Endothelial cell of umbilical vein (primary cell): ENCODE measurements at regions not wholly inside any gene's neighbourhood (a gene's known extent, or its start where the extent isn't known, plus 50 kb on each side); places are given as distances from the start of the nearest gene placed in this dataset.

Experiments
- BruUV-seq: library from RNA; stranded (reverse); fragments of 400-500 nt; replicated peaks from 2 replicates; lab custom pipeline; 2021; lab: Mats Ljungman, UMichigan
- CTCF ChIA-PET: fragments of 300-600, 350-600 bp; sonication (Branson Sonifier 250); formaldehyde crosslinking; loops from one replicate; lab custom pipeline; 2021; ENCODE audit warnings: antibody characterized with exemption, inconsistent platforms; lab: Charles Lee
- POLR2A ChIA-PET: fragments of 300-600, 350-600 bp; sonication (Branson Sonifier 250); formaldehyde crosslinking; loops from one replicate; lab custom pipeline; 2021; ENCODE audit warnings: antibody characterized with exemption, inconsistent platforms; lab: Charles Lee
- DNase-seq: peaks from one replicate; pipeline ENCODE4 v3.0.0-alpha.2; 2011; ENCODE audit warnings: low read depth, low spot score
- FAIRE-seq: peaks from 2 replicates; lab custom pipeline; 2011; peaks lifted over from hg19 to GRCh38; lab: Jason Lieb, UNC
- H2AFZ ChIP-seq: 2 replicates; pipeline ENCODE4 v1.6.0; 2012; ENCODE audit warnings: low read depth, low read length, control low read depth, inconsistent platforms
- H3K27ac ChIP-seq: 2 replicates; pipeline ENCODE4 v1.5.1; 2011; ENCODE audit warnings: low read depth, mild to moderate bottlenecking, control low read depth, low read length, moderate library complexity; ENCODE audit not compliant: insufficient read depth
- H3K27me3 ChIP-seq, 2 experiments: 2 replicates each; pipeline versions ENCODE4 v1.6.0 to v1.6.1; 2011; ENCODE audit warnings: low read length in 2 of 2, mixed read lengths in 1 of 2; ENCODE audit not compliant: control insufficient read depth in 2 of 2, insufficient read depth in 2 of 2
- H3K36me3 ChIP-seq, 2 experiments: 2 replicates in 1 of 2; 3 replicates in 1 of 2; pipeline ENCODE4 v1.5.1; 2011; ENCODE audit warnings: low read length in 2 of 2, mild to moderate bottlenecking in 1 of 2, moderate library complexity in 1 of 2; ENCODE audit not compliant: control insufficient read depth in 2 of 2, insufficient read depth in 2 of 2; ENCODE audit errors: extremely low read depth in 1 of 2
- H3K4me1 ChIP-seq: 3 replicates; pipeline ENCODE4 v1.5.1; 2011; ENCODE audit warnings: mild to moderate bottlenecking, low read length; ENCODE audit not compliant: control insufficient read depth, insufficient read depth; ENCODE audit errors: extremely low read depth
- H3K4me2 ChIP-seq: 2 replicates; pipeline ENCODE4 v1.6.1; 2011; ENCODE audit warnings: low read length, control low read depth, mixed read lengths; ENCODE audit not compliant: insufficient read depth
- H3K4me3 ChIP-seq, 3 experiments: fragments of 200-600 bp in 1 of 3; sonication (generic), shearing (Covaris generic) in 1 of 3; replicated peaks in 1 of 3; 2 replicates each; pipeline ENCODE4 v1.5.1; 2011 to 2016; ENCODE audit warnings: control low read depth in 3 of 3, low read length in 3 of 3, mild to moderate bottlenecking in 2 of 3, inconsistent platforms in 1 of 3, low read depth in 1 of 3, moderate library complexity in 1 of 3; ENCODE audit not compliant: insufficient read depth in 1 of 3
- H3K79me2 ChIP-seq: 2 replicates; pipeline ENCODE4 v1.6.0; 2012; ENCODE audit warnings: low read length, inconsistent platforms; ENCODE audit not compliant: control insufficient read depth, insufficient read depth
- H3K9ac ChIP-seq: replicated peaks from 2 replicates; pipeline ENCODE3; 2011; ENCODE audit warnings: low read length, control low read depth; ENCODE audit not compliant: insufficient read depth; ENCODE audit errors: extremely low read depth
- H3K9me1 ChIP-seq: replicated peaks from 3 replicates; pipeline ENCODE4 v1.6.0; 2011; ENCODE audit warnings: mild to moderate bottlenecking, low read length; ENCODE audit not compliant: control insufficient read depth, insufficient read depth; ENCODE audit errors: extremely low read depth
- H3K9me3 ChIP-seq: replicated peaks from 2 replicates; pipeline ENCODE4 v1.5.1; 2012; ENCODE audit warnings: low read length, inconsistent platforms; ENCODE audit not compliant: control insufficient read depth, insufficient read depth
- H4K20me1 ChIP-seq: replicated peaks from 2 replicates; pipeline ENCODE3; 2011; ENCODE audit warnings: mild to moderate bottlenecking, low read length; ENCODE audit not compliant: control insufficient read depth, insufficient read depth; ENCODE audit errors: extremely low read depth
- CTCF ChIP-seq, 2 donors: IDR thresholded peaks; 1 replicate in 1 of 2; 2 replicates in 1 of 2; pipeline ENCODE4 v1.5.1; 2011; ENCODE audit warnings: low read length in 2 of 2, mild to moderate bottlenecking in 2 of 2, moderate library complexity in 2 of 2, control low read depth in 1 of 2, inconsistent platforms in 1 of 2, low read depth in 1 of 2; ENCODE audit not compliant: insufficient read depth in 1 of 2; ENCODE audit errors: extremely low read depth in 1 of 2
- EZH2 ChIP-seq: IDR thresholded peaks from 2 replicates; pipeline ENCODE4 v1.6.1; 2012; ENCODE audit warnings: borderline replicate concordance, low read depth, mild to moderate bottlenecking, moderate library complexity, low read length, inconsistent platforms; ENCODE audit not compliant: severe bottlenecking
- FOS ChIP-seq: IDR thresholded peaks from 2 replicates; pipeline ENCODE4 v1.6.1; 2011; ENCODE audit warnings: mild to moderate bottlenecking, low read length, moderate library complexity, borderline replicate concordance; ENCODE audit not compliant: insufficient read depth
- GATA2 ChIP-seq: IDR thresholded peaks from 2 replicates; pipeline ENCODE4 v1.7.0; 2011; ENCODE audit warnings: low read depth, mild to moderate bottlenecking, moderate library complexity, mixed read lengths, low read length; ENCODE audit not compliant: insufficient read length, insufficient read depth
- JUN ChIP-seq: IDR thresholded peaks from 2 replicates; pipeline ENCODE4 v1.6.1; 2011; ENCODE audit warnings: borderline replicate concordance, low read depth; ENCODE audit not compliant: insufficient read length, insufficient read depth
- MAX ChIP-seq: IDR thresholded peaks from 2 replicates; pipeline ENCODE4 v1.6.1; 2011; ENCODE audit not compliant: insufficient read depth, insufficient read length
- POLR2AphosphoS5 ChIP-seq: IDR thresholded peaks from 2 replicates; pipeline ENCODE4 v1.6.1; 2012; ENCODE audit warnings: low read depth, mild to moderate bottlenecking, control low read depth, low read length, moderate library complexity; ENCODE audit not compliant: insufficient read depth
- dilution Hi-C: fragments of 300-500 bp; cut with MboI; formaldehyde crosslinking; loops from one replicate; pipeline ENCODE4 v1.15.0; 2019; ENCODE audit warnings: low sequenced_read_pairs; ENCODE audit not compliant: extremely low pct_ligation_motif_present
- intact Hi-C: fragments of 100-400 bp; cut with micrococcal nuclease; formaldehyde crosslinking; loops from one replicate; pipeline ENCODE4 v1.10.0; 2022

GRCh38 chr3:94869059-94869547, 806.2 kb downstream of the NSUN3 start:
- H2AFZ ChIP-seq, result no peak overlapping the region
- H3K4me3 ChIP-seq, result no peak overlapping the region
- no peak overlapping the region for H3K27ac ChIP-seq
- BruUV-seq, result no TSS peak
- H3K4me1 ChIP-seq, result no peaks in the 10 kb centered on the region
- CTCF ChIA-PET, result no interaction called here
- H3K27me3 ChIP-seq, result no peaks in the 10 kb centered on the region
- no peak overlapping the region for H3K9ac ChIP-seq
- POLR2A ChIA-PET, result no interaction called here
- no peak for FAIRE-seq
- H3K79me2 ChIP-seq, result no peaks in the 10 kb centered on the region
- no peaks in the 10 kb centered on the region for H3K9me1 ChIP-seq
- H3K36me3 ChIP-seq, result no peaks in the 10 kb centered on the region
- H3K9me3 ChIP-seq, result no peaks in the 10 kb centered on the region
- TF ChIP-seq CTCF (IDR thresholded peaks at IDR 0.05; ENCODE audit: extremely low read depth in 1 of 2, insufficient read depth in 1 of 2, low read depth in 1 of 2, low read length in 2 of 2) (no peak), JUN (no peak), EZH2 (no peak), FOS (no peak), POLR2AphosphoS5 (no peak), GATA2 (no peak), MAX (no peak)
- no peak for DNase-seq
- H3K4me2 ChIP-seq, result no peak overlapping the region
- H4K20me1 ChIP-seq, result no peaks in the 10 kb centered on the region
- intact Hi-C loops, result no loop called here
- dilution Hi-C loops, result no loop called here
